Suprapubic skin (tissue), 3 donors: ENCODE measurements at regions not wholly inside any gene's neighbourhood (a gene's known extent, or its start where the extent isn't known, plus 50 kb on each side); places are given as distances from the start of the nearest gene placed in this dataset.

Experiments used
- EP300 ChIP-seq: sonication (generic); formaldehyde crosslinking; IDR thresholded peaks from one replicate; pipeline ENCODE4 v1.6.1; 2017; ENCODE audit warnings: antibody characterized with exemption
- TF ChIP-seq, protein P1 (sequence below), 2 donors: fragments of 200-600 bp in 1 of 2; fragments of 450-650 bp in 1 of 2; sonication (generic) in 1 of 2; IDR thresholded peaks; one replicate each; pipeline ENCODE4 v1.5.1; 2016 to 2019; ENCODE audit warnings: antibody characterized with exemption in 2 of 2, mild to moderate bottlenecking in 1 of 2, moderate library complexity in 1 of 2

DNA sequence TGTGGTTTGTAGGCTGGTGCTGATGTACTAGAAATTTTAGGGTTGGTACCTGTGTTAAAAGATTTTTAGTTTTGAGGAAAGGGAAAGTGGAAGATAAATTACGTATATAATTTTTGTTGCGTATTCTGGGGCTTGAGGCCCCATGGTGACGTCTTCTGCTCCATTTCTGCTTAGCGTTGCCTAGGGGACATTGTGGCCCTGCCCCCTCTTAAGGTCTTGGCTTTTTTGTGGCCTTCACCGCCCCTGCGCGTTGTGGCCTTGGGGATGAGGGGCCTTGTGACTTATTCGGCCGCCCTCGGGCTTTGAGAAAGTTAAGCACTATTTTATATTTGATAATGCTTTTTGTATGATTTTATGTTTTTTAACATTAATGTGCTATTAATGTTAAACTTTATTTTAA is 182.0 kb downstream of the KLF13 start:
- TF ChIP-seq, protein P1, sequence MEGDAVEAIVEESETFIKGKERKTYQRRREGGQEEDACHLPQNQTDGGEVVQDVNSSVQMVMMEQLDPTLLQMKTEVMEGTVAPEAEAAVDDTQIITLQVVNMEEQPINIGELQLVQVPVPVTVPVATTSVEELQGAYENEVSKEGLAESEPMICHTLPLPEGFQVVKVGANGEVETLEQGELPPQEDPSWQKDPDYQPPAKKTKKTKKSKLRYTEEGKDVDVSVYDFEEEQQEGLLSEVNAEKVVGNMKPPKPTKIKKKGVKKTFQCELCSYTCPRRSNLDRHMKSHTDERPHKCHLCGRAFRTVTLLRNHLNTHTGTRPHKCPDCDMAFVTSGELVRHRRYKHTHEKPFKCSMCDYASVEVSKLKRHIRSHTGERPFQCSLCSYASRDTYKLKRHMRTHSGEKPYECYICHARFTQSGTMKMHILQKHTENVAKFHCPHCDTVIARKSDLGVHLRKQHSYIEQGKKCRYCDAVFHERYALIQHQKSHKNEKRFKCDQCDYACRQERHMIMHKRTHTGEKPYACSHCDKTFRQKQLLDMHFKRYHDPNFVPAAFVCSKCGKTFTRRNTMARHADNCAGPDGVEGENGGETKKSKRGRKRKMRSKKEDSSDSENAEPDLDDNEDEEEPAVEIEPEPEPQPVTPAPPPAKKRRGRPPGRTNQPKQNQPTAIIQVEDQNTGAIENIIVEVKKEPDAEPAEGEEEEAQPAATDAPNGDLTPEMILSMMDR (IDR thresholded peaks at IDR 0.05) = no peak
- no peak for TF ChIP-seq EP300
